Epithelial cell of esophagus (primary cell): ENCODE measurements at regions not wholly inside any gene's neighbourhood (a gene's known extent, or its start where the extent isn't known, plus 50 kb on each side); places are given as distances from the start of the nearest gene placed in this dataset.
"Not testable (repeated sequence)": the region's sequence is repeated elsewhere in the genome, so short reads cannot be mapped to it uniquely, and the experiment has no call there.

Source experiments
- DNase-seq: peaks from one replicate; pipeline ENCODE4 v3.0.0; 2010; ENCODE audit warnings: low read depth
- H3K4me3 ChIP-seq: 2 replicates; pipeline ENCODE4 v1.5.1; 2011; ENCODE audit warnings: mild to moderate bottlenecking, low read length, control low read depth
- CTCF ChIP-seq: IDR thresholded peaks from 2 replicates; pipeline ENCODE4 v1.5.1; 2011; ENCODE audit warnings: low read depth, mild to moderate bottlenecking, low read length, control low read depth, inconsistent platforms; ENCODE audit not compliant: insufficient read depth; ENCODE audit errors: missing control alignments

DNA sequence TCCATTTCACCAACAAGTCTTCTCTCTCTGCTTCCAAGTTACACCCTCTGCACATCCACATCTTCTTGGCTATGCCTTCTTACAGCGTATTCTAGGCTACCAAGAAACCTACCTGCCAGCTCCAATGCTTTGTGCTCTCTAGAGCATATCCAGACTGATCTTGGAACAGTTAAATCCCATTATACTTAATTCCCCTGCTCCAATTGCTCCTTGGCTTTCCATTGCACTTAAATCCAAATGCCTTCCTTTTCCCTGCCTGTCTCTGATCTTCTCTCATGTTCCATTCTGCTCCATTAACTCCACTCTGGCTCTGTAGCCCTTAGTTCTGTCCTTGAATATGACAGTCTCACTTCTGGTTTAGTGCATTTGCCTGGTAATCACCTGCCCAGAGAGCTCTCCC lies 322.4 kb downstream of the LRRC70 start:
- TF ChIP-seq CTCF = no peak
- H3K4me3 ChIP-seq = no peak overlapping the region
- no peak for DNase-seq

- DNase-seq = no peak
- H3K4me3 ChIP-seq = no peak overlapping the region
- TF ChIP-seq CTCF = no peak
These were observed 317.7 kb downstream of the LRRC70 start for GRCh38 chr5:62896121-62896893.

- DNase-seq = no peak
- no peak overlapping the region for H3K4me3 ChIP-seq
- no peak for TF ChIP-seq CTCF
These were observed 308.1 kb downstream of the LRRC70 start for GRCh38 chr5:62886603-62887315.

DNA sequence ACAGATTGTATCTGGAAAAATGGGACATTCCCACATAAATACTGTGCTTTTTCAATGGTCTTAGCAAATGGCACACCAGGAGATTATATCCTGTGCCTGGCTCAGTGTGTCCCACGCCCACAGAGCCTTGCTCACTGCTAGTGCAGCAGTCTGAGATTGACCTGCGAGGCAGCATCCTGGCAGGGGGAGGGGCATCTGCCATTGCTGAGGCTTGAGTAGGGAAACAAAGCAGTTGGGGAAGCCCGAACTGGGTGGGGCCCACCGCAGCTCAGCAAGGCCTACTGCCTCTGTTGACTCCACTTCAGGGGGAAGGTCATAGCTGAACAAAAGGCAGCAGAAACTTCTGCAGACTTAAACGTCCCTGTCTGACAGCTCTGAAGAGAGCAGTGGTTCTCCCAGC lies 258.7 kb downstream of the LRRC70 start:
- not testable (repeated sequence) for DNase-seq, H3K4me3 ChIP-seq

- no peak overlapping the region for H3K4me3 ChIP-seq
- no peak for DNase-seq
- TF ChIP-seq CTCF = no peak
These were observed 251.0 kb downstream of the LRRC70 start for GRCh38 chr5:62829604-62829986.

DNA sequence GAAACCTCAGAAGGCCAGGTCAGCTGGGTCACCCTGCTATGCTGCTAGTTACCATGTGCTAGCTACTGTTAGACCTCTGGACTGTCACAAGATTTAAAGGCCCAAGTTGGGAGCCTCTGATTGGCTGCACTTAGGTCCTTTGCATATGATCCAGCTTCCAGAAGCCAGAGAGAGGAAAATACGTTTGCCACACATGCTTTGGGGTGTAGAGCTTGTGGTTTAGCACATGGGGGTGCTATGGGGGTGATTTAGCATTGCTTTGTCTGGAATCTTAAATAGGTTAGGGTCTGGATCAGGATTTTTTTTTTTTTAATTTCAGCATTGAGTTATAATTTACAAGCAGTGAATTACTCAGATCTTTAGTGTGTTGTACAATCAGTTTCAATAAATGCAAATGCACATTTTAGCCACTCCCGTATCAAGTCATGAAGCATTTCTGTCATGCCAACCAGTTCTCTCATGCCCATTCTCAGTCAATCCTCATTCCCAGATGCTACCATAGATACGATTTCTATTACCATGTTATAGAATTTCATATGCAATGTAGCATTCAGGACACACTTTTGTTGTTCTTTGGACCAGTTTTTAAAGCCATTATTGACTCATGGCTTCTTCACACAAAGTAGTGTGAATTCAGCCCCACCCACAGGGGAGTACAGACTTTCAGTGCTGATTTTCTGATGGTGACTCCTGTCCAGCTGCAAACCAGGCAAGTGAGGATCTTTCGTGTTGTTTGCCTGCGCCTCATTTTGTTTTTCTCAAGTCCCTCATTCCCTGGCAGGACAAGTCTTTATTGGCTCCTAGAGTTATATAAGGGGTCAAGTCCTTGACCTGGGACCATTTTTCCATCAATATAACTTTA lies 250.4 kb downstream of the LRRC70 start:
- no peak overlapping the region for H3K4me3 ChIP-seq
- DNase-seq = no peak
- no peak for TF ChIP-seq CTCF

- no peak overlapping the region for H3K4me3 ChIP-seq
- no peak for TF ChIP-seq CTCF
- no peak for DNase-seq
These were observed 247.1 kb downstream of the LRRC70 start for GRCh38 chr5:62825623-62826220.
